IPS DF 4.7 (cell line): ENCODE measurements at regions not wholly inside any gene's neighbourhood (a gene's known extent, or its start where the extent isn't known, plus 50 kb on each side); places are given as distances from the start of the nearest gene placed in this dataset.

ENCODE experiments used
- DNase-seq: peaks from one replicate; pipeline ENCODE4 v3.0.0-alpha.2; 2013; ENCODE audit warnings: low spot score; ENCODE audit errors: extremely low read depth

GRCh38 chr7:31455844-31456243 is 58.0 kb upstream of the ITPRID1 start:
- DNase-seq = no peak

DNA sequence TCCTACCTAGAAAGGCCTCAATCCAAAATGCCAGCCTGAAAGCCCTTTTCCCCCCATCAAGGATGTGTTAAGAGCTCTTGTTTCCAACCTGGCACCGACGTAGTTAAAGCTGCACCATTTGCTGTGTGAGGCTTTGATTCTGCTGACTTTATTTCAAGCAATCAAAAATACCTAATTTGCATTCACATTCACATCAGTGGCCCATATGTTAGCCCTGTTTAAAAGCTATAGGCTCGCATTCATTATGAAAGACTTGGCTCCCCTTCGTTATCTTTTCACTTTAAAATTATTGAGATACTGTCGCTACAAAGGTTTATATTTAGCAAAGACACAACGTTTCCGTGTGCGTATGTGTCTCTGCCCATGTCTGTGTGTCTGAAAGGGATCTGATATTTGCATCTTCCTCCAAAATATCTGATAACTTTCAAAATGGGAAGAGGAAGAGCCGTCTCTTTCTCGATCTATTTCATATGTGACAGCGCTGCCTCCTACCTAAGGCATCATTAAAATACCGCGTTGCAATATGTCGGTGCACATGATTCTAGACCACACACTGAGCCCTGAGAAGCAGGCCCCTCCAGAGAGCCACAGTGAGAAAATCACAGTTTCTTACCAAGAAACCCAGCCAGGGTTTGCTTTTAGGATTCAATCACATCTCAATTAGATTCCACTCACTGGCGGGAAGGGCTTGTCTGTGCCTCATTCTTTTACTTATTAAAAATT is 57.1 kb upstream of the ITPRID1 start:
- no peak for DNase-seq

- no peak for DNase-seq
These were observed 56.3 kb upstream of the ITPRID1 start for GRCh38 chr7:31457551-31457950.

GRCh38 chr7:31458203-31458602 is 55.7 kb upstream of the ITPRID1 start:
- DNase-seq = no peak

DNA sequence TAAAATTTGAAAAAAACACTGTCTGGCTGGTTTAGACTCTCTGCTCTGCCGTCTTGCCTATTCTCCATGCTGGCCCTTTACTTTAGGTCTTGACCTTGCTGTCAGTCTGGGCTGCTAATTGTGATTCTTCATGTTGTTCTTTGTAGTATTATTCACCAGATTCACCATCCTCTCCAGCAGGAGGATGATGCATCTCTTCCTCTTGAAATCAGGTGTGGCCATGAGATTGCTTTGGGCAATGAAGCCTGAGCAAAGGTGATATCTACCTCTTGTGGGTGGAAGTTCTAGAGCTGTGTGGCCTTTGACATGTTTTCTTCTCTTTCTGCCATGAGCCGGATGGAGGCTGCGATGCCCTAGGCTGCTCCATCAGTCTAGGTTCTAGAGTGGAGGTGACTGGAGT is 51.3 kb upstream of the ITPRID1 start:
- no peak for DNase-seq
